Hepatic stellate cell (primary cell): ENCODE measurements at regions not wholly inside any gene's neighbourhood (a gene's known extent, or its start where the extent isn't known, plus 50 kb on each side); places are given as distances from the start of the nearest gene placed in this dataset.

ENCODE experiments used
- DNase-seq: peaks from one replicate; pipeline ENCODE4 v3.0.0; 2011; ENCODE audit warnings: low spot score

GRCh38 chr2:46831051-46831868 is 84.3 kb downstream of the MCFD2 start:
- DNase-seq: no peak

GRCh38 chr2:46829231-46829995 is 86.2 kb downstream of the MCFD2 start:
- DNase-seq: no peak

- no peak for DNase-seq
Observed at GRCh38 chr2:46828491-46829230, 86.9 kb downstream of the MCFD2 start.

- DNase-seq: no peak
Observed at GRCh38 chr2:46828135-46828438, 87.5 kb downstream of the MCFD2 start.

- DNase-seq: peak; percentile 77
Observed at GRCh38 chr2:46827274-46828134, 88.1 kb downstream of the MCFD2 start.

- no peak for DNase-seq
Observed at GRCh38 chr2:46826569-46827245, 88.9 kb downstream of the MCFD2 start.

- peak; percentile 72 for DNase-seq
Observed at GRCh38 chr2:46825939-46826568, 89.6 kb downstream of the MCFD2 start.

GRCh38 chr2:46825231-46825938 is 90.2 kb downstream of the MCFD2 start:
- DNase-seq: no peak

- no peak for DNase-seq
Observed at GRCh38 chr2:46824611-46825010, 91.0 kb downstream of the MCFD2 start.

- no peak for DNase-seq
Observed at GRCh38 chr2:46821600-46821999, 94.0 kb downstream of the MCFD2 start.

- no peak for DNase-seq
Observed at GRCh38 chr2:46818819-46819218, 96.8 kb downstream of the MCFD2 start.

- no peak for DNase-seq
Observed at GRCh38 chr2:46818141-46818621, 97.4 kb downstream of the MCFD2 start.

GRCh38 chr2:46816846-46817726 is 98.5 kb downstream of the MCFD2 start:
- DNase-seq: no peak

GRCh38 chr2:46816151-46816845 is 99.3 kb downstream of the MCFD2 start:
- no peak for DNase-seq

GRCh38 chr2:46815121-46815802 is 100.3 kb downstream of the MCFD2 start:
- no peak for DNase-seq

- no peak for DNase-seq
Observed at GRCh38 chr2:46814160-46814961, 101.2 kb downstream of the MCFD2 start.

- no peak for DNase-seq
Observed at GRCh38 chr2:46813680-46814079, 101.9 kb downstream of the MCFD2 start.
